Tibial artery (tissue), 4 donors: ENCODE measurements at regions not wholly inside any gene's neighbourhood (a gene's known extent, or its start where the extent isn't known, plus 50 kb on each side); places are given as distances from the start of the nearest gene placed in this dataset.

Experiments
- DNase-seq, 2 donors: peaks; one replicate each; pipeline ENCODE4 v3.0.0-alpha.2; 2019
- H3K27ac ChIP-seq, 2 donors: fragments of 200-600 bp; sonication (generic) in 1 of 2; 1 replicate in 1 of 2; 2 replicates in 1 of 2; pipeline ENCODE4 v1.5.1; 2018 to 2019; ENCODE audit warnings: mild to moderate bottlenecking in 1 of 2
- H3K27me3 ChIP-seq, 2 donors: fragments of 200-600 bp; sonication (generic) in 1 of 2; one replicate each; pipeline versions ENCODE4 v1.5.1 to v1.6.0; 2016 to 2019
- H3K36me3 ChIP-seq, 3 donors: fragments of 200-600 bp; sonication (generic) in 2 of 3; one replicate each; pipeline ENCODE4 v1.5.1; 2016 to 2019; ENCODE audit warnings: mild to moderate bottlenecking in 2 of 3
- H3K4me1 ChIP-seq, 4 donors: fragments of 200-600 bp; sonication (generic) in 2 of 4; 1 replicate in 3 of 4; 2 replicates in 1 of 4; pipeline ENCODE4 v1.5.1; 2016 to 2019
- H3K4me3 ChIP-seq, 2 donors: fragments of 200-600 bp; sonication (generic) in 1 of 2; 1 replicate in 1 of 2; 2 replicates in 1 of 2; pipeline ENCODE4 v1.5.1; 2018 to 2019; ENCODE audit warnings: mild to moderate bottlenecking in 2 of 2
- H3K9me3 ChIP-seq, 3 donors: fragments of 200-600 bp; sonication (generic) in 1 of 3; one replicate each; pipeline ENCODE4 v1.5.1; 2016 to 2019
- CTCF ChIP-seq, 2 experiments: fragments of 200-600 bp in 1 of 2; fragments of 450-650 bp in 1 of 2; IDR thresholded peaks; one replicate each; pipeline ENCODE4 v1.5.1; 2017 to 2019; ENCODE audit warnings: antibody characterized with exemption in 2 of 2, mild to moderate bottlenecking in 1 of 2, moderate library complexity in 1 of 2
- intact Hi-C: fragments of 100-400 bp; cut with DNase I; formaldehyde crosslinking; loops from one replicate; pipeline ENCODE4 v1.15.0; 2023; ENCODE audit warnings: low total_unique reads

GRCh38 chr20:58583586-58583985 lies 67.5 kb upstream of the STX16 start:
- H3K4me3 ChIP-seq: no peak overlapping the region
- H3K4me1 ChIP-seq: no peaks in the 10 kb centered on the region
- no peak overlapping the region for H3K27ac ChIP-seq
- DNase-seq: peak; percentile 5 to 43
- no peaks in the 10 kb centered on the region for H3K36me3 ChIP-seq
- no peak for TF ChIP-seq CTCF (IDR thresholded peaks at IDR 0.05)
- peaks cover 0 to 3% (median 0%) of the 10 kb centered on the region in 3 donors for H3K9me3 ChIP-seq
- intact Hi-C loops: no loop called here
- peaks cover 0 to 12% of the 10 kb centered on the region in 2 donors for H3K27me3 ChIP-seq

GRCh38 chr20:58583176-58583575 lies 67.9 kb upstream of the STX16 start:
- Histone ChIP-seq H3K27me3 (peaks cover 0 to 14% of the 10 kb centered on the region in 2 donors), H3K4me1 (no peaks in the 10 kb centered on the region), H3K27ac (no peak overlapping the region), H3K36me3 (no peaks in the 10 kb centered on the region), H3K4me3 (no peak overlapping the region), H3K9me3 (peaks cover 0 to 3% (median 0%) of the 10 kb centered on the region in 3 donors)
- no peak for TF ChIP-seq CTCF (IDR thresholded peaks at IDR 0.05)
- intact Hi-C loops: no loop called here
- peak; percentile 10 to 25 for DNase-seq

- intact Hi-C loops: no loop called here
- Histone ChIP-seq H3K27me3 (peaks cover 0 to 15% of the 10 kb centered on the region in 2 donors), H3K4me3 (no peak overlapping the region), H3K9me3 (no peaks in the 10 kb centered on the region), H3K36me3 (no peaks in the 10 kb centered on the region), H3K4me1 (no peaks in the 10 kb centered on the region), H3K27ac (no peak overlapping the region)
- TF ChIP-seq CTCF (IDR thresholded peaks at IDR 0.05): no peak
- DNase-seq: peak; percentile 5 to 59
Observed at GRCh38 chr20:58580474-58580835, 65.3 kb upstream of the APCDD1L start.

GRCh38 chr20:58579819-58580473 lies 64.7 kb upstream of the APCDD1L start:
- H3K27ac ChIP-seq: no peak overlapping the region
- no peak for TF ChIP-seq CTCF (IDR thresholded peaks at IDR 0.05)
- no peaks in the 10 kb centered on the region for H3K4me1 ChIP-seq
- peaks cover 0 to 15% of the 10 kb centered on the region in 2 donors for H3K27me3 ChIP-seq
- no peak overlapping the region for H3K4me3 ChIP-seq
- no peaks in the 10 kb centered on the region for H3K9me3 ChIP-seq
- no peaks in the 10 kb centered on the region for H3K36me3 ChIP-seq
- intact Hi-C loops: no loop called here
- DNase-seq: peak; percentile 8 to 51

- H3K4me1 ChIP-seq: no peaks in the 10 kb centered on the region
- H3K4me3 ChIP-seq: no peak overlapping the region
- H3K36me3 ChIP-seq: no peaks in the 10 kb centered on the region
- H3K27me3 ChIP-seq: peaks cover 0 to 15% of the 10 kb centered on the region in 2 donors
- no peak overlapping the region for H3K27ac ChIP-seq
- intact Hi-C loops: no loop called here
- no peak for TF ChIP-seq CTCF (IDR thresholded peaks at IDR 0.05)
- DNase-seq: peak; percentile 1 to 12
- H3K9me3 ChIP-seq: no peaks in the 10 kb centered on the region
Observed at GRCh38 chr20:58579069-58579818, 64.0 kb upstream of the APCDD1L start.
